ENCODE measurements at regions not wholly inside any gene's neighbourhood (a gene's known extent, or its start where the extent isn't known, plus 50 kb on each side); places are given as distances from the start of the nearest gene placed in this dataset.

DNA sequence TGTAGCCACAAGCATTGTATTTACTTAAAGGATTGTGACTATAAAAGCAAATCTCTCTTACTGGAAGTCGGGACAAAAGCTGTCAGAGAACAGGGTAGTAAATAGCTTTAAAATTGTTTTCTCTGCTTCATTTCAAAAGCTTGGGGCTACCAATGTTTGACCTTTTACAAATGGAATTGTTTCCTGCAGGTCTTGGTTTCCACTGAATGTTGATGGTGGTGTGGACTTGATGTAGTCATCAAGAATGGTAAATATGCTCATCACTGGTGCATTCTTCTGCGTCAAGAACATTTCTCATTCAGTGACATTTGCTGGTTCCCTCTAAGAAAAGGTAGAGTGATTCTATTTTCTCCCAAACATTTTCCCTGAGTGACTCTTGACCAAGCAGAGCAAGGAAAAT is 435.4 kb upstream of the KHDRBS2 start:
- ChIA-PET CTCF (no interaction called here), POLR2A (no interaction called here)
- TF ChIP-seq ZNF384 (IDR thresholded peaks at IDR 0.05) (no peak), LEF1 (IDR thresholded peaks at IDR 0.05; ENCODE audit: borderline replicate concordance) (no peak), NFRKB (IDR thresholded peaks at IDR 0.05) (no peak), SUZ12 (IDR thresholded peaks at IDR 0.05) (no peak), ARNT (IDR thresholded peaks at IDR 0.05) (no peak), BHLHE40 (IDR thresholded peaks at IDR 0.05; ENCODE audit: borderline replicate concordance) (no peak), FOXA1 (IDR thresholded peaks at IDR 0.05) (no peak), FOXK2 (IDR thresholded peaks at IDR 0.05) (no peak), SP1 (IDR thresholded peaks at IDR 0.05) (no peak), L3MBTL2 (conservative IDR thresholded peaks at IDR 0.05) (no peak), TARDBP (IDR thresholded peaks at IDR 0.05) (no peak), HDGF (IDR thresholded peaks at IDR 0.05; ENCODE audit: borderline replicate concordance) (no peak), ELF4 (IDR thresholded peaks at IDR 0.05) (no peak)
- TF ChIP-seq, protein P1, sequence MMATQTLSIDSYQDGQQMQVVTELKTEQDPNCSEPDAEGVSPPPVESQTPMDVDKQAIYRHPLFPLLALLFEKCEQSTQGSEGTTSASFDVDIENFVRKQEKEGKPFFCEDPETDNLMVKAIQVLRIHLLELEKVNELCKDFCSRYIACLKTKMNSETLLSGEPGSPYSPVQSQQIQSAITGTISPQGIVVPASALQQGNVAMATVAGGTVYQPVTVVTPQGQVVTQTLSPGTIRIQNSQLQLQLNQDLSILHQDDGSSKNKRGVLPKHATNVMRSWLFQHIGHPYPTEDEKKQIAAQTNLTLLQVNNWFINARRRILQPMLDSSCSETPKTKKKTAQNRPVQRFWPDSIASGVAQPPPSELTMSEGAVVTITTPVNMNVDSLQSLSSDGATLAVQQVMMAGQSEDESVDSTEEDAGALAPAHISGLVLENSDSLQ (IDR thresholded peaks at IDR 0.05): no peak
- no peak for DNase-seq (ENCODE audit: extremely low spot score)

DNA sequence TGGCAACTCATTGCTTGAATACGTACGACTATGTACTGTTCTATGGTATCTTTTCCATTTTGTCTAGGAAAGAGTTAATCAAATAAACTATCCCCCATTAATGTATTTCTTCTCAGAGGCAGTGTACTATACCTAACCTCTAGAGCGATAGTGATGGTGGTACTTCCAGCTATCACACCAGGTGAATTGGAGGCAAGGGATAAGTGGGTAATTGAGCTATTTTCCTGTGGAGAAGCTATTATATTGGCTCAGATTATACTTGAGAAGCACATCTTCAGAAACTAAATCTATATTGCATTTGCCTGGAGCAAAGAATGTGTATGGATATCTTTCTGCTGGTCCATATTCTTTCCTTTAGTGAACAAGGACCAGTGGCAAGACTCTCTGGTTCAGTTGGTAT is 430.7 kb upstream of the KHDRBS2 start:
- TF ChIP-seq NFRKB (IDR thresholded peaks at IDR 0.05): no peak
- no peak for TF ChIP-seq L3MBTL2 (conservative IDR thresholded peaks at IDR 0.05)
- no peak for TF ChIP-seq LEF1 (IDR thresholded peaks at IDR 0.05; ENCODE audit: borderline replicate concordance)
- no peak for TF ChIP-seq SP1 (IDR thresholded peaks at IDR 0.05)
- no peak for TF ChIP-seq SUZ12 (IDR thresholded peaks at IDR 0.05)
- TF ChIP-seq FOXA1 (IDR thresholded peaks at IDR 0.05): no peak
- no peak for TF ChIP-seq ELF4 (IDR thresholded peaks at IDR 0.05)
- no peak for TF ChIP-seq FOXM1 (IDR thresholded peaks at IDR 0.05; ENCODE audit: borderline replicate concordance)
- TF ChIP-seq, protein P1 (IDR thresholded peaks at IDR 0.05): no peak
- TF ChIP-seq TARDBP (IDR thresholded peaks at IDR 0.05): no peak
- no peak for TF ChIP-seq FOXK2 (IDR thresholded peaks at IDR 0.05)
- TF ChIP-seq CTBP1 (IDR thresholded peaks at IDR 0.05; ENCODE audit: borderline replicate concordance): no peak
- no peak for TF ChIP-seq ZNF384 (IDR thresholded peaks at IDR 0.05)
- no peak for TF ChIP-seq HDGF (IDR thresholded peaks at IDR 0.05; ENCODE audit: borderline replicate concordance)
- TF ChIP-seq ARNT (IDR thresholded peaks at IDR 0.05): no peak
- no peak for TF ChIP-seq BHLHE40 (IDR thresholded peaks at IDR 0.05; ENCODE audit: borderline replicate concordance)
- ChIA-PET POLR2A (no interaction called here), CTCF (no interaction called here)
- DNase-seq (ENCODE audit: extremely low spot score): no peak

DNA sequence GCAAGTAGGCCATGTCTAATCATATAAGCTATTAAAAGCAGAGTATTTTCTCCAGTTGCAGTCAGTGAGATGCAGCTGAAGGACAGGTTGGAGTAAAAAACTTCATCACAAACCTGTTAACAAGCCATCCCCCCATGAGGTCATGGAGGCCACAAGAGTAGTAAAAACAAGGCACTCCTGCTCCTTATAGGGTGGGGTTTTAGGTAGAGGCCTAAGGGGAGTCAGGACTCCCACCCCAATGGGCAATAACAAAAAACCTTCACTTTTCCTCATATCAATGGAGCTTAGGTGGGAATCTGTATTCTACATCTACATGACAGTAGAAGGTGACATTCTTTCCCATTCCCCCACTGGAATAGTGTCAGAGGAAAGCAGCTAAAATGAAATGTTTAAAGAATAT is 428.1 kb upstream of the KHDRBS2 start:
- ChIA-PET POLR2A (no interaction called here), CTCF (no interaction called here)
- TF ChIP-seq LEF1 (IDR thresholded peaks at IDR 0.05; ENCODE audit: borderline replicate concordance) (no peak), BHLHE40 (IDR thresholded peaks at IDR 0.05; ENCODE audit: borderline replicate concordance) (no peak), NFRKB (IDR thresholded peaks at IDR 0.05) (no peak), HDGF (IDR thresholded peaks at IDR 0.05; ENCODE audit: borderline replicate concordance) (no peak), SP1 (IDR thresholded peaks at IDR 0.05) (no peak)

DNA sequence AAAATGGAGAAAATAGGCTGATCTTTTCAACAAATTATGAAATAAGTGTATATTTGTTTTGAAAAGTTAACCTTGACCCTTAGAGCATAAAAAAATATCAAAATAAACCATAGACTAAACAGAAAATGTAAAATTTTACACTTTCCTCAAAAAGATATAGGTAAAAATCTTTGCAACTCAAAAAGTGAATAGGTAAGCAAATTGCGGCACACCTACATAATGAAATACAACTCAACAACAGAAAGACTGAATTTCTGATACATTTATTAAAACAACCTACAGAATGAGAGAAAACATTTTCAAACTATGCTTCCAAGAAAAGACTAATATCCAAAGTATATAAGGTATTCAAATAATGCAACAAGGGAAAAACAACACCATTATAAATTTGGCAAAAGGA is 425.7 kb upstream of the KHDRBS2 start:
- ChIA-PET CTCF (no interaction called here), POLR2A (no interaction called here)
- no peak for DNase-seq (ENCODE audit: extremely low spot score)
- TF ChIP-seq L3MBTL2 (conservative IDR thresholded peaks at IDR 0.05): no peak
- TF ChIP-seq, protein P1 (IDR thresholded peaks at IDR 0.05): no peak
- TF ChIP-seq BHLHE40 (IDR thresholded peaks at IDR 0.05; ENCODE audit: borderline replicate concordance): no peak
- no peak for TF ChIP-seq NFRKB (IDR thresholded peaks at IDR 0.05)
- no peak for TF ChIP-seq SUZ12 (IDR thresholded peaks at IDR 0.05)
- TF ChIP-seq SP1 (IDR thresholded peaks at IDR 0.05): no peak
- TF ChIP-seq TARDBP (IDR thresholded peaks at IDR 0.05): no peak
- TF ChIP-seq ZNF384 (IDR thresholded peaks at IDR 0.05): no peak
- no peak for TF ChIP-seq HDGF (IDR thresholded peaks at IDR 0.05; ENCODE audit: borderline replicate concordance)
- TF ChIP-seq ELF4 (IDR thresholded peaks at IDR 0.05): no peak
- no peak for TF ChIP-seq FOXA1 (IDR thresholded peaks at IDR 0.05)
- no peak for TF ChIP-seq LEF1 (IDR thresholded peaks at IDR 0.05; ENCODE audit: borderline replicate concordance)

More for the DNA sequence above, 428.1 kb upstream of the KHDRBS2 start:
- no peak for DNase-seq (ENCODE audit: extremely low spot score)

DNA sequence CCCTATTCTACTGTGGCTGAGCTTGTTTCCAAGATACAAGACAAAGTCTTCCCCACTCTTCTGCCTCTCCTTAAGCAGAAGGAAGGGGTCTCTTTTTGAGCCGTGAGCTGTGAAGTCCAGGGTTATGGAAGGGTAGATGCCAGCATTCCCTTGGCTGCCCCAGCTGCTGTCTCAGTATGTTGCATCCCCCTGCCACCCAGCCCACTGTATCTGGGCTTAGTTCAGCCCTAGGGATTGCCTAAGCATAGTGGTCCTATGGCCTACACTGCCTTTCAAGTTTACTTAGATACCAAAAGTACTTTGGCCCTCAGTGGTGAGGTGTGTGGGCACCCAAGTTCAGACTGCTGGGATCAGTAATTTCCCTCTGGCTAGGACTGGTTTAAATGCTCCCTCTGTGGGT is 421.9 kb upstream of the KHDRBS2 start:
- CTCF ChIA-PET: no interaction called here

DNA sequence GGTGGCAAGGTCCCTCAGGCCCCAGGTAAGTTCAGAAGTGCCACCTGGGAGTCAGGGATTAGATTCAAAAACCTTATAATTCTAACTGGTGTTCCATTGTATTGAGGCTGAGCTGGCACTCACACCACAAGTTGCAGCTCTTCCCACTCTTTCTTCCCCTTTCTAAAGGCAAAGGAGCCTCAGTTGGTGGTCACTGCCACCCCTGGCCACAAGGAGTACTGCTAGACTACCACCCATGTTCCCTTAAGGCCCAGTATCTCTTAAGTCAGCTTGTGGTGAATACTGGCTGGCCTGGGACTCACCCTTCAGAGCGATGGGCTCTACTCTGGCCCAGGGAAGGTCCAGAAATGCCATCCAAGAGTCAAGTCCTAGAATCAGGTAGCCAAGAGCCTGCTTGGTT is 421.1 kb upstream of the KHDRBS2 start:
- ChIA-PET POLR2A (no interaction called here), CTCF (no interaction called here)
- no peak for TF ChIP-seq HDGF (IDR thresholded peaks at IDR 0.05; ENCODE audit: borderline replicate concordance)
- no peak for TF ChIP-seq BHLHE40 (IDR thresholded peaks at IDR 0.05; ENCODE audit: borderline replicate concordance)
- TF ChIP-seq FOXA1 (IDR thresholded peaks at IDR 0.05): no peak
- TF ChIP-seq ELF4 (IDR thresholded peaks at IDR 0.05): no peak
- no peak for TF ChIP-seq ARNT (IDR thresholded peaks at IDR 0.05)
- no peak for TF ChIP-seq CTBP1 (IDR thresholded peaks at IDR 0.05; ENCODE audit: borderline replicate concordance)
- no peak for TF ChIP-seq SP1 (IDR thresholded peaks at IDR 0.05)
- no peak for TF ChIP-seq LEF1 (IDR thresholded peaks at IDR 0.05; ENCODE audit: borderline replicate concordance)
- TF ChIP-seq FOXM1 (IDR thresholded peaks at IDR 0.05; ENCODE audit: borderline replicate concordance): no peak
- no peak for TF ChIP-seq FOXK2 (IDR thresholded peaks at IDR 0.05)
- TF ChIP-seq TARDBP (IDR thresholded peaks at IDR 0.05): no peak
- TF ChIP-seq NFRKB (IDR thresholded peaks at IDR 0.05): no peak
- no peak for TF ChIP-seq L3MBTL2 (conservative IDR thresholded peaks at IDR 0.05)
- no peak for TF ChIP-seq ZNF384 (IDR thresholded peaks at IDR 0.05)
- no peak for TF ChIP-seq SUZ12 (IDR thresholded peaks at IDR 0.05)
- TF ChIP-seq, protein P1 (IDR thresholded peaks at IDR 0.05): no peak
- DNase-seq (ENCODE audit: extremely low spot score): no peak

More for the DNA sequence above, 421.9 kb upstream of the KHDRBS2 start:
- no peak for DNase-seq (ENCODE audit: extremely low spot score)
- POLR2A ChIA-PET: no interaction called here
- TF ChIP-seq L3MBTL2 (conservative IDR thresholded peaks at IDR 0.05): no peak
- TF ChIP-seq FOXK2 (IDR thresholded peaks at IDR 0.05): no peak
- TF ChIP-seq FOXA1 (IDR thresholded peaks at IDR 0.05): no peak
- TF ChIP-seq FOXM1 (IDR thresholded peaks at IDR 0.05; ENCODE audit: borderline replicate concordance): no peak
- no peak for TF ChIP-seq ARNT (IDR thresholded peaks at IDR 0.05)
- TF ChIP-seq, protein P1 (IDR thresholded peaks at IDR 0.05): no peak
- no peak for TF ChIP-seq SP1 (IDR thresholded peaks at IDR 0.05)
- no peak for TF ChIP-seq NFRKB (IDR thresholded peaks at IDR 0.05)
- no peak for TF ChIP-seq LEF1 (IDR thresholded peaks at IDR 0.05; ENCODE audit: borderline replicate concordance)
- TF ChIP-seq TARDBP (IDR thresholded peaks at IDR 0.05): no peak
